COR-L47 (cell line): ENCODE measurements at regions not wholly inside any gene's neighbourhood (a gene's known extent, or its start where the extent isn't known, plus 50 kb on each side); places are given as distances from the start of the nearest gene placed in this dataset.
"Not testable (repeated sequence)": the region's sequence is repeated elsewhere in the genome, so short reads cannot be mapped to it uniquely, and the experiment has no call there.

ENCODE experiments used
- DNase-seq: peaks from one replicate; lab custom pipeline; 2025; lab: John Stamatoyannopoulos, UW

GRCh38 chr11:103730131-103730940, 306.1 kb upstream of the DDI1 start:
- DNase-seq: no peak

DNA sequence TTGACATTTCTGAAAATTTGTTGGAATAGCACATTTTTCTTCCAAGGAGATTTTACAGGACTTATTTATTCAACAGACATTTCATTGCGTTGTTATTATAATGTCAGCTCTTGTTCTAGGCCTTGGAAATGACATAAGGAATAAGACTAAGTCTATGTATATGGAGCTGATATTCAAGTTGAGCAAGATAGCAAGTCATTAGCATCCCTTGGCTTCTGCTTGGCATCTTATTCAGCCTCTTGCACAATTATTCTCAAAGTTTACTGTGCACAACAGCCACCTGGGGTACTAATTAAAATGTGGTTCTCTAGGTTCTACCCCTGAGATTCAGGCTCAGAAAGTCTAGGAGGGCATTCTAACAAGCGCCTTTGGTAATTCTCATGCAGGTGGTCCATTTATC, 304.8 kb upstream of the DDI1 start:
- no peak for DNase-seq

GRCh38 chr11:103733889-103734288, 302.6 kb upstream of the DDI1 start:
- DNase-seq: no peak

DNA sequence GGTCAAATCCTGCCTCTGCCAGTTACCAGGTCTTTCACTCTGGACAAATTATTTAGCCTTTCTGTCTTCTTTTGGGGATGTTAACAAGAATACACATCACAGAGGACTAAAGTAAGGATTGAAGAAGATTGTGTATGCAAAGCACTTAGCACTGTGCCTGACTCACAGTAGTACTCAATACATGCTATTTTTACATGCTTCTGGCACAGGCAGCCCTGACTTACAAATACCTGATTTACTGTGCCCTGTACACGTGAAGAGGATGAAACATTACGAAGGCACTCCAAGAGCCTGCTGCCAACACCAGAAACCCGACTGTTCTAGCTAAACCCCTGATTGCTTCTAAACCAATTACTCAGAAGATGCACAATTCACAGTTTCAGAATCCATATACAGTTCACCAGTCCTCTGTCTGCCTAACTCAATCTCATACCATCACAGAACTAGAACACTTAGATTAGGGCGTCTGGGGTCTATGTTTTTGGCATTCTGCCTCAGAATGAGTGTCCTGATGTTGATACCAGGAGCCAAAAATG, 300.9 kb upstream of the DDI1 start:
- no peak for DNase-seq

- DNase-seq: no peak
Measured at GRCh38 chr11:103736315-103737036, 300.0 kb upstream of the DDI1 start.

GRCh38 chr11:103737037-103737622, 299.3 kb upstream of the DDI1 start:
- no peak for DNase-seq

DNA sequence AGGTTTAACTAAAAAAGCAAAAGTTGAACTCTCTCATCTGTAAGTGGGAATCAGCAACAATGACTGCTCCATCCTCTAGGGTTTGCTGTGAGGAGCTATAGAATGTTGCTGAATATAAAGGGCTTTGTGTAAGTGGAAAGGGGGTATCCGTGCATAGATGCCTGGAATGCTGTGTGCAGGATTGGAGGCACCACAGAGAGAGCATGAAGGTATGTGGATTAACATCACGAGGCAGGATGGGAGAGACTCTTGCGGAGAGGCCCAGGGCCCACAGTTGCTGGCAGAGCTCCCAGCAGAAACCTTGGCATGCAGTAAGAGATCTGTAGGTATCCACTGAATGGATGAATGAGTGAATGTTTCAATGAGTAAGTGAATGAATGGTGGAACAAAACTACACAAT, 298.7 kb upstream of the DDI1 start:
- DNase-seq: no peak

GRCh38 chr11:103739074-103739796, 297.2 kb upstream of the DDI1 start:
- not testable (repeated sequence) for DNase-seq

DNA sequence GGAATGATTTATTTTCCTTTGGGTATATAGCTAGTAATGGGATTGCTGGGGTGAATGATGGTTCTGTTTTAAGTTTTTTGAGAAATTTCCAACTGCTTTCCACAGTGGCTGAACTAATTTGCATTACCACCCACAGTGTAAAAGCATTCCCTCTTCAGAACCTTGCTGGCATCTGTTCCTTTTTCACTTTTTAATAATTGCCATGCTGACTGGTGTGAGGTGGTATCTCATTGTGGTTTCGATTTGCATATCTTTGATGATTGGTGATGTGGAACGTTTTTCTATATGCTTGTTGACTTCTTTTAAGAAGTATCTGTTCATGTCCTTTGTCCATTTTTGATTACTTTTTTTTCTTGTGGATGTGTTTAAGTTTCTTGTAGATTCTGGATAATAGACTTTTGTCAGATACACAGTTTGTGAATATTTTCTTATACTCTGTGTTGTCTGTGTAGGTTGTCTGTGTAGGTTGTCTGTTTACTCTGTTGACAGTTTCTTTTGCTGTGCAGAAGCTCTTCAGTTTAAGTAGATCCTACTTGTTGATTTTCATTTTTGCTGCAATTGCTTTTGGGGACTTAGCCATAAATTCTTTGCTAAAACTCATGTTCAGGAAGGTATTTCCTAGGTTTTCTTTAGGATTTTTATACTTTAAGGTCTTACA, 291.8 kb upstream of the DDI1 start:
- DNase-seq: no peak

- no peak for DNase-seq
Measured at GRCh38 chr11:103749158-103749557, 287.3 kb upstream of the DDI1 start.

- no peak for DNase-seq
Measured at GRCh38 chr11:103768816-103769215, 267.6 kb upstream of the DDI1 start.

GRCh38 chr11:103773059-103773458, 263.4 kb upstream of the DDI1 start:
- no peak for DNase-seq

DNA sequence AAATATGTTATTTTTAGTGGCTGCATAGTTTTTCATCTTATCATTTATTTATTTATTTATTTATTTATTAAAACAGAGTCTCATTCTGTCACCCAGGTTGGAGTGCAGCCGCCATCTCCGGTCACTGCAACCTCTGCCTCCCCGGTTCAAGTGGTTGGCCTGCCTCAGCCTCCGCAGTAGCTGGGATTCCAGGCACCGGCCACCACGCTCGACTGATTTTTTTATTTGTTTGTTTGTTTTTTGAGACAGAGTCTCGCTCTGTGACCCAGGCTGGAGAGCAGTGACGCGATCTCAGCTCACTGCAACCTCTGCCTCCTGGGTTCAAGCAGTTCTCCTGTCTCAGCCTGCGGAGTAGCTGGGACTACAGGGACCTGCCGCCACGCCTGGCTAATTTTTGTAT, 262.9 kb upstream of the DDI1 start:
- no peak for DNase-seq

- no peak for DNase-seq
Measured at GRCh38 chr11:103779054-103779453, 257.4 kb upstream of the DDI1 start.

DNA sequence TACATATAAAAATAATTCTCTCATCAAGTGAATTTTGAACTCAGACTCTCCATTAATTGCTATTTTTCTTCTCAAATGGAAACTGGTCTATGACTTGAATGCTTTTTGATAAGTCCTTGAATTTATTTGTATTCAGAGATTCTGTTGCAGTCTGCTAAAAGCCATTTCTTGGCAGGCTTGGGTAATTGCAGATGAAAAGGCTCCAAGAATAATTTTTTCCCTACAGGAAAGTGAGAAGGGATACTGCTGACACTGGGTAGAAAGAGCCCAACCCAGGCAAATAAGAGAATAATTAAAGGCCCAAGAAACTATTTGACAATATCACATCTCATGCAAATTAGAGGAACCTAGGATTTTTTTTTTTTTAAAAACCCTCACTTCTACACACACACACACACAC, 246.5 kb upstream of the DDI1 start:
- DNase-seq: no peak

GRCh38 chr11:103792981-103793468, 243.4 kb upstream of the DDI1 start:
- DNase-seq: no peak

- DNase-seq: no peak
Measured at GRCh38 chr11:103794262-103794661, 242.2 kb upstream of the DDI1 start.

DNA sequence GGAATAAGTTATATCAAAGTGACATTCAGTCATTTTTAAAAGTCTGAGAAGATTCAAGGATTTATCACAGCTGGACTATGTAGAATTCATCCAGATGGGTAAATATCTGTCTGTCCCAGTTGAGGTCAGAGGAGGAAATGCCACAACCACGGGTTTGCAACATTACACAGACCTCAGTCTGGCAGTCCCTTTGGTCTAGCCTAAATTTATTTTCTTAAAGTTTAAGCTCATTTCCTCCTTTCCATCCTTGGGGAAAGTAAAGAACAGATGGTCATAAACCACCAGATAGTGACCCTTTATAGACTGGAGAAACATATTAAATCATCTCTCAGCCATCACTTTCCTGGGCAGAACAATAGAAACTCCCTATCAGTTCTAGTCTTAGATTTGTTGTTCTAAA, 238.4 kb upstream of the DDI1 start:
- DNase-seq: no peak

GRCh38 chr11:103798446-103798845, 238.0 kb upstream of the DDI1 start:
- DNase-seq: no peak

DNA sequence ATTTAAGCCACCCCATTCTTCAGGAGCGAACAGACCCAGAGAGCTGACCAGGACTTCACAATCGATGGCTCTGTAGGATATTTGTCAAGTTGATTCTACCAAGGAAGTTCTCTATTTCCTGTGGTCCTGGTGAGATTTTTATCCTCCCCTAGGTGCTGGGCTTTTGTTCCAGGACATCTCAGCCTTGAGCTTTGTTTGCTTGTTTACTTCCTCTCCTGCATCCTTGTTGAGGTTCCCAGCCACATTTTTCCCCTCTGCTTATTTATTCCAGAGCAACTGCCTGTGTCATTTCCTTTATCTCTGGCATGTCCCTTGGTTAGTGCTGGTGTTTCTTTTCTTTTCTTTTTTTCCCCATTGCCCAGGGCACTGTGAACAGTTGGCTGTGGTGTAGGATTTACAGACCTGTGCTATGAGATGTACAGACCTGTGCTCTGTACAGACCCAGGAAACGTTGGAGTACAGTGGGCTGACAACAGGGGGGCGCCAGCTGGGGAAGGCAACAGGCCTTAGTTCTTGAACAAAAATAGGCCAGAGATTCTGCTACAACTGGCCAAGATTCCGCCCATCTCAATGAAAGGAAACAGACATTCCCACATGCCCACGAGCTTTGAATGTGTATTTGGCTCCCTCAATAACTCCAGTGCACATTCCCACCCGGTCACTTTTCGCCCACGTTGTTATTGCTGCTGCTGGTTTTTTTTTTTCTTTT, 235.9 kb upstream of the DDI1 start:
- no peak for DNase-seq

- no peak for DNase-seq
Measured at GRCh38 chr11:103803062-103803461, 233.4 kb upstream of the DDI1 start.
